Mesendoderm (in vitro differentiated cells): ENCODE measurements at regions not wholly inside any gene's neighbourhood (a gene's known extent, or its start where the extent isn't known, plus 50 kb on each side); places are given as distances from the start of the nearest gene placed in this dataset.

Experiments
- DNase-seq: peaks from one replicate; pipeline ENCODE4 v3.0.0; 2013
- H2AK5ac ChIP-seq: 2 replicates; pipeline ENCODE4 v1.6.1; 2013; ENCODE audit warnings: low read length, inconsistent platforms
- H2BK120ac ChIP-seq: 2 replicates; pipeline ENCODE4 v1.6.1; 2013; ENCODE audit warnings: low read depth, mild to moderate bottlenecking, low read length, moderate library complexity, mixed read lengths
- H2BK15ac ChIP-seq: replicated peaks from 2 replicates; pipeline ENCODE4 v1.6.1; 2013; ENCODE audit warnings: low read depth, mild to moderate bottlenecking, moderate library complexity
- H2BK5ac ChIP-seq: 2 replicates; pipeline ENCODE4 v1.6.1; 2013; ENCODE audit warnings: low read length, inconsistent platforms
- H3K18ac ChIP-seq: 2 replicates; pipeline ENCODE4 v1.6.1; 2013; ENCODE audit warnings: mild to moderate bottlenecking, low read length, mixed read lengths
- H3K23ac ChIP-seq: one replicate; pipeline ENCODE4 v1.6.1; 2013; ENCODE audit warnings: low read length
- H3K27ac ChIP-seq: 2 replicates; pipeline ENCODE4 v1.5.1; 2013; ENCODE audit warnings: low read depth, mild to moderate bottlenecking, inconsistent platforms, low read length, moderate library complexity
- H3K27me3 ChIP-seq: 2 replicates; pipeline ENCODE4 v1.6.1; 2013; ENCODE audit warnings: low read length, control low read depth, mild to moderate bottlenecking, inconsistent platforms; ENCODE audit not compliant: insufficient read depth, poor library complexity
- H3K36me3 ChIP-seq: 2 replicates; pipeline ENCODE4 v1.6.1; 2013; ENCODE audit warnings: low read length, inconsistent platforms; ENCODE audit not compliant: control insufficient read depth, insufficient read depth
- H3K4ac ChIP-seq: one replicate; pipeline ENCODE4 v1.6.1; 2013; ENCODE audit warnings: low read depth, mild to moderate bottlenecking, low read length, moderate library complexity
- H3K4me1 ChIP-seq: 2 replicates; pipeline ENCODE4 v1.6.1; 2013; ENCODE audit warnings: low read depth, low read length, inconsistent platforms; ENCODE audit not compliant: control insufficient read depth
- H3K4me2 ChIP-seq: 2 replicates; pipeline ENCODE4 v1.6.1; 2013; ENCODE audit warnings: low read length
- H3K4me3 ChIP-seq: 2 replicates; pipeline ENCODE4 v1.5.1; 2013; ENCODE audit warnings: mild to moderate bottlenecking, low read length
- H3K56ac ChIP-seq: one replicate; pipeline ENCODE4 v1.6.1; 2013; ENCODE audit warnings: low read length
- H3K79me1 ChIP-seq: 2 replicates; pipeline ENCODE4 v1.6.1; 2013; ENCODE audit warnings: low read length, inconsistent platforms
- H3K79me2 ChIP-seq: 2 replicates; pipeline ENCODE4 v1.6.1; 2013; ENCODE audit warnings: mild to moderate bottlenecking, low read length; ENCODE audit not compliant: control insufficient read depth, insufficient read depth
- H3K9ac ChIP-seq: 2 replicates; pipeline ENCODE4 v1.6.1; 2013; ENCODE audit warnings: low read length, inconsistent platforms
- H4K5ac ChIP-seq: one replicate; pipeline ENCODE4 v1.6.1; 2013; ENCODE audit warnings: low read length
- H4K8ac ChIP-seq: one replicate; pipeline ENCODE4 v1.6.1; 2013; ENCODE audit warnings: low read depth, mild to moderate bottlenecking, control low read depth, low read length, moderate library complexity
- WGBS: extraction: QIAGEN DNeasy Blood & Tissue Kit; methylation state at CpG from one replicate; pipeline ENCODE4 v1.1.7; 2013; ENCODE audit warnings: low lambda C conversion rate, missing lambda C conversion rate; ENCODE audit not compliant: insufficient coverage; ENCODE audit errors: extremely low coverage; 5-methylcytosine and 5-hydroxymethylcytosine counted together

DNA sequence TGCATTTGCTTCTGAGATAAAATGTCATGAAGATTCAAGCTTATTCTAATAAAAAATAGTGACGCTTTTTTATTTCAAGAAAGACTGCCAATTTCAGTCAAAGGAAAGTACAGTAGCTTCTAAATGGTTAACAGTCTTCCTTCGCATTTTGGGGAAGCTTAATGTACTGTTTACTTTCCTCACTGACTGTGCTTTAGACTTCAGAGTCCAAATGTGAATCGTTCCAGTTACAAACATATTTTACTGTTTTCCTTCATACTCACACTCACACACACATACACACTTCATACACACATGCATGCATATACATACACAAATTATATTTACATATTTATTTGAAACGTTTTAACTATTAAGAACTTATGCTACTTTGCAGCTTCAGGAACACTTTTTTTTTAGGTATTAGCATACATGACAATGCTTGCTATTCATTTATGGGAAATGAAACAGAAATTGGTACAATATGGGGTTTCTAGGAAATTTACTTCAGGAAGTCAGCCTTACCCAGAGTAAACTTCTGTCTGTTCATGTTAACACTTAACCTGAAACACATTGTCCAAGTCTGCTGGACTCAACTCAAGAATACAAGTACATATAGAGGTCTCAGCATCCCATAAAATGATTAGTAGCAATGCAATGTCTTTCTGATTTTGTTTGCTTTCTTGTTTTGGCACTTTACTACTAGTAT is 145.4 kb downstream of the RPS12 start:
- no peak overlapping the region for H3K4me2 ChIP-seq
- H4K5ac ChIP-seq = no peak overlapping the region
- H2BK15ac ChIP-seq = no peak overlapping the region
- no peak overlapping the region for H4K8ac ChIP-seq
- H3K9ac ChIP-seq = no peak overlapping the region
- no peak overlapping the region for H3K27ac ChIP-seq
- H3K56ac ChIP-seq = no peak overlapping the region
- no peak overlapping the region for H3K4ac ChIP-seq
- H3K4me3 ChIP-seq = no peak overlapping the region
- H3K18ac ChIP-seq = no peak overlapping the region
- no peak overlapping the region for H2BK5ac ChIP-seq
- H2BK120ac ChIP-seq = no peak overlapping the region
- 100% methylated on average over 1 of the region's 4 CpGs for WGBS
- no peaks in the 10 kb centered on the region for H3K4me1 ChIP-seq
- H3K79me2 ChIP-seq = no peaks in the 10 kb centered on the region
- H3K27me3 ChIP-seq = no peaks in the 10 kb centered on the region
- no peak overlapping the region for H2AK5ac ChIP-seq
- no peaks in the 10 kb centered on the region for H3K36me3 ChIP-seq
- no peak for DNase-seq
- H3K23ac ChIP-seq = no peak overlapping the region
- no peaks in the 10 kb centered on the region for H3K79me1 ChIP-seq

DNA sequence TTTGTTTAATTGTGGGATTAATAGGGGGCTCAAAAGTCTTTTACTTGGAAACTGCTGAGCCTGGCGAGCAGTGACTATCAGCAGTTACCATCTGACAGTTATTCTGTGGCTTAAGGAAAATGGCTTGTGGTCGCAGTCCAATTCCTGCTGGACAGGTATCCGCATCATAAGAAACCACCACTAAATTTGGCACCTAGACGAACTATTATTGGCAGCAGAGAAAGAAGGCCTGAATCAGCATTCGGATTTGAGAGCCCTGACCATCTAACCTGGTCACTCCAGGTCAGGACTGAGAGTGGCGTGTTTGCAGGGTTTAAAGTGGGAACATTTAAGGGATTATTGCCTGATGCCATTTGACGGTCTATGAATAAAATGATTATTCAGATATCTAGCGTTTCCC is 146.4 kb downstream of the RPS12 start:
- no peak for DNase-seq
- Histone ChIP-seq H3K36me3 (no peaks in the 10 kb centered on the region), H3K79me2 (no peaks in the 10 kb centered on the region), H3K23ac (no peak overlapping the region), H2BK5ac (no peak overlapping the region), H4K8ac (no peak overlapping the region), H4K5ac (no peak overlapping the region), H3K79me1 (no peaks in the 10 kb centered on the region), H3K4ac (no peak overlapping the region), H2BK15ac (no peak overlapping the region), H3K4me1 (no peaks in the 10 kb centered on the region), H3K18ac (no peak overlapping the region), H3K4me2 (no peak overlapping the region), H3K56ac (no peak overlapping the region), H3K27me3 (no peaks in the 10 kb centered on the region), H2BK120ac (no peak overlapping the region), H3K9ac (no peak overlapping the region), H3K4me3 (no peak overlapping the region), H3K27ac (no peak overlapping the region), H2AK5ac (no peak overlapping the region)
- no CpG with 5 or more reads among the region's 8 CpGs for WGBS

DNA sequence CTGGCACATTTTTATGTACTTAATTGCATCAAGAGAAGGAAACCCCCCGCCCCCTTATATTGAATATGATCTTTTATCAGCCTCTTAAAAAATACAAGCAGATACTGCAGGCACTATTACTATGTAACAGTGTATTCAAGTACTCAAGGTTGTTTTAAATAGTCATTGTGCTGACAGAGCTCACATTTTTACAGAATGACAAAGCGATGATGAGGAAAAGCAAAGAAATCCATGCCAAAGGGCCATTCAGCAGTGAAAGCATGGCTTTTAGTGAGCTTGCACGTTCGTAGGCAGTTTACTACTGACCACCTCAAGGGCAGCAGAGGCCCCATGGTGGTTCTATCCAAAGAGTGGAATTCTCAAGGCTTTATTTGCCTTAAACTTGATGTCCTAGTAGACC is 146.8 kb downstream of the RPS12 start:
- H3K27me3 ChIP-seq = no peaks in the 10 kb centered on the region
- no peak overlapping the region for H2BK120ac ChIP-seq
- H3K79me2 ChIP-seq = no peaks in the 10 kb centered on the region
- H3K4ac ChIP-seq = no peak overlapping the region
- no peak overlapping the region for H3K9ac ChIP-seq
- H3K56ac ChIP-seq = no peak overlapping the region
- no peak overlapping the region for H3K27ac ChIP-seq
- WGBS = no CpG with 5 or more reads among the region's 4 CpGs
- no peak overlapping the region for H2AK5ac ChIP-seq
- no peak overlapping the region for H2BK5ac ChIP-seq
- H3K23ac ChIP-seq = no peak overlapping the region
- no peak overlapping the region for H4K5ac ChIP-seq
- DNase-seq = peak; percentile 32
- no peak overlapping the region for H3K4me2 ChIP-seq
- H3K4me3 ChIP-seq = no peak overlapping the region
- no peak overlapping the region for H2BK15ac ChIP-seq
- H3K4me1 ChIP-seq = no peaks in the 10 kb centered on the region
- H3K79me1 ChIP-seq = no peaks in the 10 kb centered on the region
- H3K18ac ChIP-seq = no peak overlapping the region
- no peak overlapping the region for H4K8ac ChIP-seq
- no peaks in the 10 kb centered on the region for H3K36me3 ChIP-seq

GRCh38 chr6:132961610-132962009 is 147.2 kb downstream of the RPS12 start:
- no peak overlapping the region for H3K9ac ChIP-seq
- H2BK5ac ChIP-seq = no peak overlapping the region
- no peak overlapping the region for H3K27ac ChIP-seq
- no peaks in the 10 kb centered on the region for H3K79me1 ChIP-seq
- no peak overlapping the region for H3K56ac ChIP-seq
- peak; percentile 41 for DNase-seq
- H2AK5ac ChIP-seq = no peak overlapping the region
- no peak overlapping the region for H3K4ac ChIP-seq
- H3K27me3 ChIP-seq = no peaks in the 10 kb centered on the region
- H3K36me3 ChIP-seq = no peaks in the 10 kb centered on the region
- H3K4me1 ChIP-seq = no peaks in the 10 kb centered on the region
- no peak overlapping the region for H2BK15ac ChIP-seq
- WGBS = no CpG with 5 or more reads among the region's 5 CpGs
- H3K4me3 ChIP-seq = no peak overlapping the region
- no peaks in the 10 kb centered on the region for H3K79me2 ChIP-seq
- no peak overlapping the region for H3K4me2 ChIP-seq
- no peak overlapping the region for H4K8ac ChIP-seq
- H4K5ac ChIP-seq = no peak overlapping the region
- H3K23ac ChIP-seq = no peak overlapping the region
- H2BK120ac ChIP-seq = no peak overlapping the region
- no peak overlapping the region for H3K18ac ChIP-seq

DNA sequence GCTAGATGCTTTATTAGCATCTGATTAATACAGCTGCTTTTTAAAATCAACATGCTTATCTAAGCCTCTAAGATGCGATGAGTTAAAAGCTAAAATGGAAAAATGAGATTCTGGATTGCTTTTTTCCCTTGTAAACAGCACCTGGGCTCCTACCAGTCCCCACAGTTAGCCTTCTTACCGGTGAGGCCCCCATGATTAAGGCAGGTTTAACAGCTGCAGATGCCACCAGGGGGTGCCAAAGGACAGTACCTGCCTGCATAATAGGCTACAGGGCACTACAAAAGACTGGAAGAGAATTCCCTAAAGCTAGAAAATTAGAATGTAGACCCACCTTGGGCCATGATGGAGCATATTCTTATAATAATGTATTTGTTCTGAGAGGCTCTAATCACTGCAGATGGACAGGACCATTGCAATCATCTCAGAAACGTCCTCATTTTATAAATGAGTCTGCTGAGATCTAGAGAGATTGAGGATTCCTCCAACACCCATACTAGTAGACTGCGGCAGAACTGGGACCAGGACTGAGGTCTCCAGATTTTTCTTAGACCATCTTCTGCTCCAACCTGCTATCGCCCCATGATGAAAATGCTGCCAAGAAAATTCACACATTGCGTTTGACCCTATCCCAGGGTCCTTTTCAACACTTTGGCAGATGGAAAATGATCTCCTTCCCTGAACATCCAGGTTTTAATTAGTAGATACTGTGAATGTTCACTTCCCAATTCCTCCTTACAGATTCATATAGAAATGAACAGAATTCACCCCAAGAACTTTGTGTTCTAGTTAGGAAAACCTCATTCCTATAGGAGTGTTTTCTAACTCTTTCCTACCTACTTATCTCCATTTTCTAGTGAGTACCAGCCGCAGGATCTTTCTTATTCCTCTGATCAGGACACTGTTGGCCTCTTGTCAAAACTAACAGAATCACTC is 148.8 kb downstream of the RPS12 start:
- no peaks in the 10 kb centered on the region for H3K27me3 ChIP-seq
- no peak overlapping the region for H3K4ac ChIP-seq
- H3K4me3 ChIP-seq = no peak overlapping the region
- no peak overlapping the region for H3K9ac ChIP-seq
- H3K27ac ChIP-seq = no peak overlapping the region
- no peaks in the 10 kb centered on the region for H3K79me2 ChIP-seq
- no CpG with 5 or more reads among the region's 7 CpGs for WGBS
- H2BK15ac ChIP-seq = no peak overlapping the region
- H2BK5ac ChIP-seq = no peak overlapping the region
- no peak overlapping the region for H4K8ac ChIP-seq
- no peak overlapping the region for H2AK5ac ChIP-seq
- H3K4me2 ChIP-seq = no peak overlapping the region
- peak; percentile 83 for DNase-seq
- H4K5ac ChIP-seq = no peak overlapping the region
- no peaks in the 10 kb centered on the region for H3K4me1 ChIP-seq
- no peaks in the 10 kb centered on the region for H3K36me3 ChIP-seq
- H3K79me1 ChIP-seq = no peaks in the 10 kb centered on the region
- H3K56ac ChIP-seq = no peak overlapping the region
- H3K23ac ChIP-seq = no peak overlapping the region
- H3K18ac ChIP-seq = no peak overlapping the region
- no peak overlapping the region for H2BK120ac ChIP-seq
